GM23338 (cell line): ENCODE measurements at regions not wholly inside any gene's neighbourhood (a gene's known extent, or its start where the extent isn't known, plus 50 kb on each side); places are given as distances from the start of the nearest gene placed in this dataset.

Experiments used
- CREB1 ChIP-seq: fragments of 250-450 bp; sonication (Bioruptor Pico); IDR thresholded peaks from 2 replicates; pipeline ENCODE4 v1.5.0; 2020; ENCODE audit warnings: low read depth, mild to moderate bottlenecking, moderate library complexity
- CTCF ChIP-seq, 2 experiments: fragments of 200-600 bp in 1 of 2; sonication (generic) in 1 of 2; conservative IDR thresholded peaks; 2 replicates each; pipeline versions ENCODE4 v1.5.1 to v1.6.1; 2016 to 2017; ENCODE audit warnings: antibody characterized with exemption in 2 of 2, low read depth in 2 of 2, mild to moderate bottlenecking in 2 of 2, moderate library complexity in 1 of 2
- ETS1 ChIP-seq: IDR thresholded peaks from 2 replicates; pipeline ENCODE4 v1.6.1; 2016; ENCODE audit warnings: antibody characterized with exemption
- EZH2 ChIP-seq: fragments of 200-600 bp; sonication (generic); IDR thresholded peaks from one replicate; pipeline ENCODE4 v1.8.0; 2017; ENCODE audit warnings: antibody characterized with exemption, mild to moderate bottlenecking, low read depth; ENCODE audit not compliant: unreplicated experiment
- EZH2phosphoT487 ChIP-seq: fragments of 200-600 bp; sonication (generic); IDR thresholded peaks from one replicate; pipeline ENCODE4 v1.8.1; 2018; ENCODE audit warnings: antibody characterized with exemption; ENCODE audit not compliant: unreplicated experiment
- JUNB ChIP-seq: IDR thresholded peaks from one replicate; pipeline ENCODE4 v1.6.1; 2016; ENCODE audit warnings: antibody characterized with exemption; ENCODE audit not compliant: unreplicated experiment
- POLR2AphosphoS5 ChIP-seq: IDR thresholded peaks from 2 replicates; pipeline ENCODE4 v1.6.1; 2016; ENCODE audit warnings: antibody characterized with exemption, low read depth
- REST ChIP-seq: IDR thresholded peaks from one replicate; pipeline ENCODE4 v1.6.1; 2018; ENCODE audit warnings: antibody characterized with exemption; ENCODE audit not compliant: unreplicated experiment
- STAT1 ChIP-seq: IDR thresholded peaks from one replicate; pipeline ENCODE4 v1.6.1; 2016; ENCODE audit warnings: antibody characterized with exemption; ENCODE audit not compliant: unreplicated experiment

GRCh38 chr2:23330214-23330613 is 54.8 kb upstream of the KLHL29 start:
- TF ChIP-seq CTCF (conservative IDR thresholded peaks at IDR 0.05; ENCODE audit: low read depth in 2 of 2): peak; percentile 60 to 80
- no peak for TF ChIP-seq POLR2AphosphoS5
- no peak for TF ChIP-seq EZH2
- no peak for TF ChIP-seq STAT1
- TF ChIP-seq REST: peak; percentile 95
- no peak for TF ChIP-seq JUNB
- peak; percentile 18; the same call in 1 of the 2 replicates for TF ChIP-seq CREB1 (CRISPR knock-in tag)
- TF ChIP-seq EZH2phosphoT487: no peak
- TF ChIP-seq ETS1: no peak
